Progenitor cell of endocrine pancreas (in vitro differentiated cells): ENCODE measurements at regions not wholly inside any gene's neighbourhood (a gene's known extent, or its start where the extent isn't known, plus 50 kb on each side); places are given as distances from the start of the nearest gene placed in this dataset.

ENCODE experiments used
- DNase-seq: peaks from one replicate; pipeline ENCODE4 v3.0.0; 2021; ENCODE audit warnings: low spot score; ENCODE audit not compliant: unreplicated experiment
- H3K27ac Mint-ChIP-seq: 2 replicates; pipeline ENCODE4 v1.8.0; 2021; ENCODE audit warnings: mild to moderate bottlenecking, moderate library complexity, mixed read lengths
- H3K27me3 Mint-ChIP-seq: 2 replicates; pipeline ENCODE4 v1.8.0; 2021; ENCODE audit warnings: mixed read lengths
- H3K36me3 Mint-ChIP-seq: 2 replicates; pipeline ENCODE4 v1.8.0; 2022; ENCODE audit warnings: mixed read lengths; ENCODE audit not compliant: insufficient read depth
- H3K4me1 Mint-ChIP-seq: 2 replicates; pipeline ENCODE4 v1.8.0; 2021; ENCODE audit warnings: low read depth, mixed read lengths
- H3K4me3 Mint-ChIP-seq: 2 replicates; pipeline ENCODE4 v1.8.0; 2021; ENCODE audit warnings: low read depth, mild to moderate bottlenecking, moderate library complexity, mixed read lengths
- H3K9me3 Mint-ChIP-seq: 2 replicates; pipeline ENCODE4 v1.8.0; 2021; ENCODE audit warnings: low read depth, mixed read lengths
- TF ChIP-seq, protein P1 (sequence below): fragments of 200-600 bp; sonication (generic); IDR thresholded peaks from one replicate; pipeline ENCODE4 v1.5.0; 2021; ENCODE audit warnings: antibody characterized with exemption, mild to moderate bottlenecking; ENCODE audit not compliant: unreplicated experiment

DNA sequence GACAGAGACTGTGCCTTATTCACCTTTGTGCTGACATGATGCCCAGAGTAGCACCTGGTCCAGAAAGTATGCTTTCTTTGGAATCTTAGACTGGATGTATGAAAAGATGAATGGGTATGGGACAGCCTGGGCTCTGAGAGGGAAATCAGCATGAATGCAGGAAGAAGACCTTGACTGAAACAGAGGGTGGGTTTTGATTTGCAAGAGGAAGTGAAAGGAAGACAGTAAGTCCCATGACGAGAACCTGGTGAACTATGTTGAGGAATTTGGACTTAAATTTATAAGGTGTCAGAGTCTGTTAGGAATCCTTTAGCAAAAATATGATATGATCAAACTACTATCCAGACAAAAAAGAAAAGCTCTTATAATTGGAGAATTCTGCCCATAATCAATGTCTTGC, 301.9 kb downstream of the SPRY2 start:
- Mint-ChIP-seq H3K9me3 (peaks cover 2% of the 10 kb centered on the region), H3K4me3 (no peak overlapping the region), H3K4me1 (peaks cover 1% of the 10 kb centered on the region), H3K36me3 (no peaks in the 10 kb centered on the region), H3K27ac (no peak overlapping the region), H3K27me3 (no peaks in the 10 kb centered on the region)
- TF ChIP-seq, protein P1, sequence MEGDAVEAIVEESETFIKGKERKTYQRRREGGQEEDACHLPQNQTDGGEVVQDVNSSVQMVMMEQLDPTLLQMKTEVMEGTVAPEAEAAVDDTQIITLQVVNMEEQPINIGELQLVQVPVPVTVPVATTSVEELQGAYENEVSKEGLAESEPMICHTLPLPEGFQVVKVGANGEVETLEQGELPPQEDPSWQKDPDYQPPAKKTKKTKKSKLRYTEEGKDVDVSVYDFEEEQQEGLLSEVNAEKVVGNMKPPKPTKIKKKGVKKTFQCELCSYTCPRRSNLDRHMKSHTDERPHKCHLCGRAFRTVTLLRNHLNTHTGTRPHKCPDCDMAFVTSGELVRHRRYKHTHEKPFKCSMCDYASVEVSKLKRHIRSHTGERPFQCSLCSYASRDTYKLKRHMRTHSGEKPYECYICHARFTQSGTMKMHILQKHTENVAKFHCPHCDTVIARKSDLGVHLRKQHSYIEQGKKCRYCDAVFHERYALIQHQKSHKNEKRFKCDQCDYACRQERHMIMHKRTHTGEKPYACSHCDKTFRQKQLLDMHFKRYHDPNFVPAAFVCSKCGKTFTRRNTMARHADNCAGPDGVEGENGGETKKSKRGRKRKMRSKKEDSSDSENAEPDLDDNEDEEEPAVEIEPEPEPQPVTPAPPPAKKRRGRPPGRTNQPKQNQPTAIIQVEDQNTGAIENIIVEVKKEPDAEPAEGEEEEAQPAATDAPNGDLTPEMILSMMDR = no peak
- no peak for DNase-seq

DNA sequence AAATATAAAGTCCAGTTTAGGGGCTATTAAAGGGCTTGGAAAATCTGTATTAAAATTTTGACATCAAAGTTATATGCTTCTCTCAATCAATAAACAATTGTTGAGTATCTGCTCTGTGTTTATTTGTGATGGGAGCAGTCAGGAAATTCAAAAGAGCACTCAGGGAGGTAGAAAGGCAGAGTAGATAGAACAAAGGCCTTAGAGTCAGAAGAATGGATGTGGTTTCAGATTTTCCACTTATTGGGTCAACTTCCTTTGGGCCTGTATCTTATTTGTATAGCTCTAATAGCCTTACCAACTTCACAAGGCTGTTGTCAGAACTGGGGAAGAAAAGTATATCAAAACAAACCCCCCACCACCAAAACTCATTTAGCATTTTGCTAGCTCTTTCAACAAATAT, 302.6 kb downstream of the SPRY2 start:
- H3K27me3 Mint-ChIP-seq = no peaks in the 10 kb centered on the region
- TF ChIP-seq, protein P1 = no peak

DNA sequence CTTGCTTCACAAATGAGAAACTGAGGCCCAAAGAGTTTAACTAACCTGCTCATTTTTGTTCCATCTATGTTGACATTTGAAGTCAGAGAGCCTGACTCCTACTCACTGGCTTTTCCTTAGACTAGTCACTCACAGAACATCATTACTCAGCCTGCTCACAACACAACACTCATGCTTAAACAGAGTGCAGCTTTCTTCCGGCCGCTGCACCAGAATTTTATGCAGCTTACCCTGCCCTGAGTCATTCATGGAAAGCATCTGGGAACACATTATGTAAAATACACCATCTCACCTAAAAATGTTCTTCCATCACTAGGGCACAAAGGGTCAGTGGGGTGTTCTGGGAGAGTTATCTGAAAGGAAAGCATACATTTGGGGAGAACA, 303.4 kb downstream of the SPRY2 start:
- H3K27ac Mint-ChIP-seq = no peak overlapping the region
- TF ChIP-seq, protein P1 = no peak

More for the DNA sequence above, 302.6 kb downstream of the SPRY2 start:
- peaks cover 1% of the 10 kb centered on the region for H3K4me1 Mint-ChIP-seq
- H3K36me3 Mint-ChIP-seq = no peaks in the 10 kb centered on the region
- H3K9me3 Mint-ChIP-seq = peaks cover 2% of the 10 kb centered on the region
- no peak for DNase-seq
- no peak overlapping the region for H3K27ac Mint-ChIP-seq
- H3K4me3 Mint-ChIP-seq = no peak overlapping the region

DNA sequence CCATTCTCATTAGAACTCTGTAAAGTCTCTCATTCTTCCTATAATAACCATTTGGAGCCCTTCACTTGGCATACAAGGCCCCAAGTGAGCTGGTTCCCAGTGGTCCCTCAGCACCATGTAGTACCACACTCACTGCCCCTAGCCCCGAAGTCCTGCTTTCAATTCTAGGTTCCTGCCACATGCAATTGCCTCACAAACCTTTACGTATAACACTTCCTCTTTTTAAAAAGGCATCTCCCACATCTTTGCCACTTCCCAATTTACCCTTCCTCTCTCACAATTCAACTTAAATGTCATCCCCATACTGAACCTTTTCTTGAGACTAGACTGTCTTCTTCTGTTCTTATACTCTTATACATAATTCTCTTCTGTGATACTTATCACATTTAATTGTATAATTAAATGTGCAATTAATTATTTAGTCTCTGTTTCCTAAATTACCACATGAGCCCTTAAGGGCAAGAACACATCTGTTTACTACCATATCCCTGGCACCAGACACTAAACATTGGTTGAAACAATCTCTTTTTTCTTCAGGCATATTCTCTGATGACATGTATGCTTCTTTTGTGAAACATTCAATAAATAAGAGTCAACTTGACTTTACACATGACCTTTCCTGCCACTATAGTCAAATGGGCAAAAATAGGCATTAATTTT, 304.0 kb downstream of the SPRY2 start:
- Mint-ChIP-seq H3K27me3 (no peaks in the 10 kb centered on the region), H3K27ac (no peak overlapping the region), H3K36me3 (no peaks in the 10 kb centered on the region), H3K4me3 (no peak overlapping the region), H3K4me1 (peaks cover 1% of the 10 kb centered on the region), H3K9me3 (peaks cover 2% of the 10 kb centered on the region)
- TF ChIP-seq, protein P1 = no peak
- no peak for DNase-seq

More for the DNA sequence above, 303.4 kb downstream of the SPRY2 start:
- Mint-ChIP-seq H3K27me3 (no peaks in the 10 kb centered on the region), H3K4me1 (peaks cover 1% of the 10 kb centered on the region), H3K4me3 (no peak overlapping the region), H3K36me3 (no peaks in the 10 kb centered on the region), H3K9me3 (peaks cover 2% of the 10 kb centered on the region)
- no peak for DNase-seq

DNA sequence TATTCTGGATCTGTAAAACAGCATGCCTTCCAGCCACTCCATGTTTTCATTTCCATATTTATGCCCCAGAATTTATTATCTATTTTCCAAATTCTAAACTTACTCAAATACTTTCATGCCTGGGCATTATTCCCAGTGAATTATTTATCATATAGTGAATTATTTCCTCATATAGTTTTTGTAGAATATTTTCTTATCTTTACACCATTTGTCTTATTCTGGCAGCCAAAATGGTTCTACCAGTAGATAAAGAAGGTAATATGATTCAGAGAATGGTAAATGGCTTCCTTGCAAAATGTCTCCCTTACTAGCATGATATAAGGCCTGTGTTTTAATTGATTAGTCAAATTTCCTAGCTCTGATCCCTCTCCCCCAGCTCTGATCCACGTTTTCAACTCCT, 305.8 kb downstream of the SPRY2 start:
- H3K9me3 Mint-ChIP-seq = peaks cover 2% of the 10 kb centered on the region
- peaks cover 4% of the 10 kb centered on the region for H3K4me1 Mint-ChIP-seq
- no peak overlapping the region for H3K4me3 Mint-ChIP-seq
- no peak overlapping the region for H3K27ac Mint-ChIP-seq
- H3K27me3 Mint-ChIP-seq = no peaks in the 10 kb centered on the region
- DNase-seq = no peak
- no peaks in the 10 kb centered on the region for H3K36me3 Mint-ChIP-seq
- TF ChIP-seq, protein P1 = no peak
